HepG2 (cell line): ENCODE measurements at regions not wholly inside any gene's neighbourhood (a gene's known extent, or its start where the extent isn't known, plus 50 kb on each side); places are given as distances from the start of the nearest gene placed in this dataset.

Experiments used
- ATF1 ChIP-seq: IDR thresholded peaks from 2 replicates; pipeline ENCODE4 v1.6.1; 2016; ENCODE audit warnings: mild to moderate bottlenecking, control low read depth
- ATF2 ChIP-seq: sonication (generic); formaldehyde crosslinking; IDR thresholded peaks from 2 replicates; pipeline ENCODE4 v1.4.0; 2020; ENCODE audit warnings: missing genetic modification reagents
- ATF3 ChIP-seq: sonication (generic); formaldehyde crosslinking; IDR thresholded peaks from 2 replicates; pipeline ENCODE4 v1.4.0; 2020; ENCODE audit warnings: missing genetic modification reagents
- DNMT3B ChIP-seq: conservative IDR thresholded peaks from 2 replicates; pipeline ENCODE4 v1.6.1; 2016; ENCODE audit warnings: missing biosample characterization, control low read depth
- FOXC1 ChIP-seq: sonication (generic); formaldehyde crosslinking; IDR thresholded peaks from 2 replicates; pipeline ENCODE4 v1.8.0; 2022; ENCODE audit warnings: mild to moderate bottlenecking, missing genetic modification reagents, borderline replicate concordance
- FOXK1 ChIP-seq: sonication (generic); formaldehyde crosslinking; IDR thresholded peaks from 2 replicates; pipeline ENCODE4 v1.4.0; 2020; ENCODE audit warnings: low read depth, missing genetic modification reagents, borderline replicate concordance
- FOXM1 ChIP-seq: sonication (generic); formaldehyde crosslinking; IDR thresholded peaks from 2 replicates; pipeline ENCODE4 v1.5.0; 2020; ENCODE audit warnings: missing genetic modification reagents
- KDM6A ChIP-seq: IDR thresholded peaks from 2 replicates; pipeline ENCODE4 v1.6.1; 2016; ENCODE audit warnings: low read depth
- MLX ChIP-seq: IDR thresholded peaks from 2 replicates; pipeline ENCODE4 v1.6.1; 2016
- MTF1 ChIP-seq: sonication (generic); formaldehyde crosslinking; IDR thresholded peaks from 2 replicates; pipeline ENCODE4 v1.5.0; 2020; ENCODE audit warnings: missing genetic modification reagents
- NFKBIZ ChIP-seq: IDR thresholded peaks from 2 replicates; pipeline ENCODE4 v1.6.1; 2018; ENCODE audit warnings: missing genetic modification reagents, missing compliant biosample characterization
- RAD51 ChIP-seq: fragments of 450-650 bp; IDR thresholded peaks from 2 replicates; pipeline ENCODE4 v1.6.1; 2016; ENCODE audit warnings: borderline replicate concordance
- RARA ChIP-seq: IDR thresholded peaks from 2 replicates; pipeline ENCODE4 v1.6.1; 2016; ENCODE audit warnings: missing genetic modification reagents, missing compliant biosample characterization
- RCOR2 ChIP-seq: IDR thresholded peaks from 2 replicates; pipeline ENCODE4 v1.6.1; 2016; ENCODE audit warnings: missing biosample characterization, missing genetic modification reagents
- SIX1 ChIP-seq: sonication (generic); formaldehyde crosslinking; IDR thresholded peaks from 2 replicates; pipeline ENCODE4 v1.4.0; 2020; ENCODE audit warnings: missing genetic modification reagents, borderline replicate concordance
- SMAD3 ChIP-seq: sonication (generic); formaldehyde crosslinking; IDR thresholded peaks from 2 replicates; pipeline ENCODE4 v1.4.0; 2020; ENCODE audit warnings: missing genetic modification reagents
- SRSF4 ChIP-seq: fragments of 200-400 bp; formaldehyde crosslinking; IDR thresholded peaks from one replicate; pipeline ENCODE4 v1.6.1; 2018; ENCODE audit warnings: mild to moderate bottlenecking, low read depth, low read length, moderate library complexity; ENCODE audit not compliant: poor library complexity, severe bottlenecking
- TCF7 ChIP-seq: sonication (generic); IDR thresholded peaks from 2 replicates; pipeline ENCODE4 v1.6.1; 2016; ENCODE audit warnings: antibody characterized with exemption, low read depth
- TFDP2 ChIP-seq: sonication (generic); formaldehyde crosslinking; IDR thresholded peaks from 2 replicates; pipeline ENCODE4 v1.4.0; 2020; ENCODE audit warnings: missing genetic modification reagents
- WIZ ChIP-seq: sonication (generic); formaldehyde crosslinking; IDR thresholded peaks from 2 replicates; pipeline ENCODE4 v1.5.1; 2020; ENCODE audit warnings: mild to moderate bottlenecking, missing genetic modification reagents
- ZBTB10 ChIP-seq: sonication (generic); formaldehyde crosslinking; IDR thresholded peaks from 2 replicates; pipeline ENCODE4 v1.4.0; 2020; ENCODE audit warnings: missing genetic modification reagents, borderline replicate concordance
- ZNF317 ChIP-seq: sonication (generic); formaldehyde crosslinking; IDR thresholded peaks from 2 replicates; pipeline ENCODE4 v1.5.0; 2020; ENCODE audit warnings: mild to moderate bottlenecking, missing genetic modification reagents
- ZNF383 ChIP-seq: sonication (generic); formaldehyde crosslinking; IDR thresholded peaks from 2 replicates; pipeline ENCODE4 v1.4.0; 2020; ENCODE audit warnings: missing genetic modification reagents, mild to moderate bottlenecking, borderline replicate concordance
- ZNF430 ChIP-seq: sonication (generic); formaldehyde crosslinking; IDR thresholded peaks from 2 replicates; pipeline ENCODE4 v1.9.0; 2021; ENCODE audit warnings: mild to moderate bottlenecking, missing genetic modification reagents
- ZNF607 ChIP-seq: sonication (generic); formaldehyde crosslinking; IDR thresholded peaks from 2 replicates; pipeline ENCODE4 v1.5.1; 2020; ENCODE audit warnings: missing genetic modification reagents, mild to moderate bottlenecking, borderline replicate concordance
- ZNF619 ChIP-seq: sonication (generic); formaldehyde crosslinking; IDR thresholded peaks from 2 replicates; pipeline ENCODE4 v1.4.0; 2020; ENCODE audit warnings: mild to moderate bottlenecking, missing genetic modification reagents
- ZNF7 ChIP-seq: IDR thresholded peaks from 2 replicates; pipeline ENCODE4 v1.6.1; 2016; ENCODE audit warnings: missing biosample characterization, missing genetic modification reagents
- ZNF792 ChIP-seq: IDR thresholded peaks from 2 replicates; pipeline ENCODE4 v1.6.1; 2016
- ZSCAN22 ChIP-seq: sonication (generic); formaldehyde crosslinking; IDR thresholded peaks from 2 replicates; pipeline ENCODE4 v1.4.0; 2020; ENCODE audit warnings: mild to moderate bottlenecking, missing genetic modification reagents

- TF ChIP-seq ZBTB10 (CRISPR knock-in tag) (no peak), ZSCAN22 (CRISPR knock-in tag) (no peak), FOXC1 (CRISPR knock-in tag) (no peak), FOXK1 (CRISPR knock-in tag) (peak; percentile 88), ATF1 (CRISPR knock-in tag) (0 out of 2 replicates have a peak, but pooled peaks have one; percentile 16), NFKBIZ (CRISPR knock-in tag) (peak; percentile 29; the same call in 1 of the 2 replicates), ZNF607 (0 out of 2 replicates have a peak, but pooled peaks have one; percentile 6), SIX1 (CRISPR knock-in tag) (peak; percentile 74; the same call in 1 of the 2 replicates), SRSF4 (no peak), TFDP2 (CRISPR knock-in tag) (peak; percentile 47; the same call in 1 of the 2 replicates), RARA (CRISPR knock-in tag) (peak; percentile 73), WIZ (CRISPR knock-in tag) (no peak), ATF3 (no peak), KDM6A (CRISPR knock-in tag) (peak; percentile 80; the same call in 1 of the 2 replicates), ZNF7 (CRISPR knock-in tag) (no peak; the same call in 1 of the 2 replicates), DNMT3B (CRISPR knock-in tag) (no peak), ZNF619 (no peak), TCF7 (peak; percentile 44), ZNF792 (CRISPR knock-in tag) (no peak), ZNF430 (CRISPR knock-in tag) (0 out of 2 replicates have a peak, but pooled peaks have one; percentile 20), MTF1 (no peak), ZNF383 (CRISPR knock-in tag) (no peak), ATF2 (CRISPR knock-in tag) (peak; percentile 52; the same call in 1 of the 2 replicates), MLX (CRISPR knock-in tag) (no peak), RAD51 (no peak), ZNF317 (CRISPR knock-in tag) (peak; percentile 65), SMAD3 (CRISPR knock-in tag) (peak; percentile 60), FOXM1 (CRISPR knock-in tag) (no peak), RCOR2 (CRISPR knock-in tag) (peak; percentile 48; the same call in 1 of the 2 replicates)
Observed at GRCh38 chr17:68759002-68759342, 157.8 kb upstream of the FAM20A start (continued).
